ENCODE measurements at regions not wholly inside any gene's neighbourhood (a gene's known extent, or its start where the extent isn't known, plus 50 kb on each side); places are given as distances from the start of the nearest gene placed in this dataset.

DNA sequence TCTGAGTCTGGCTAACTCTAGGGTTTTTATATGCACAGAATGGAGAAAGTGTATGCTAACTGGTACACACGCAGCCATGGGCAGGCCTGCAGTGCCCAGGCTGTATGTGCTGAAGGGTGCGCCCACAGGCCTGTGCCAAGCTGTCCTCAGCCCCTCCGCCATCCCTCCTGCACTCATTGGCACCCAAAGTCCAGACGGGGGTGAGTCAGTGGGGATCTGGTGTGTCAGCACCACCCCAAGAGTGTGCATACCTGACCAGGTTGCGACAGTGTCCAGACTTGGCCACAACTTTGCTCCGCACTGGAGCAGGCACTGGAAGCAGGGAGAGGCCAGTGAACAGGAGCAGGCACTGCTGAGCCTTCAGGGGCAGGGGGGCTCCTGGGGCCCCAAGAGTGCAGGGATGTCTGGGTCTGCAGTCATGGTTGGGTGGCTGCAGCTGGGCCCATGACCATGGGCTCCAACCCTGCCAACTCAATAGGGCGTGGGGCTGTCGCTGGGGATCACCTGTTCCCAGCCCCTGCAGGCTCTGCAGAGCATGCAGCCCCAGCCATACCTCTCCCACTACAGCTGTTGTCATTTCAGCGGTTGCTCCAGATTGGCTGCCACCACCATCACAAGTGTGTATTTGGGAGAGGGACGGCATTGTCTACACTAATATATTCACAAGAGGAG is 717.8 kb downstream of the EPHA7 start:
- no peak for DNase-seq (ENCODE audit: low read depth)
- TF ChIP-seq, protein P1, sequence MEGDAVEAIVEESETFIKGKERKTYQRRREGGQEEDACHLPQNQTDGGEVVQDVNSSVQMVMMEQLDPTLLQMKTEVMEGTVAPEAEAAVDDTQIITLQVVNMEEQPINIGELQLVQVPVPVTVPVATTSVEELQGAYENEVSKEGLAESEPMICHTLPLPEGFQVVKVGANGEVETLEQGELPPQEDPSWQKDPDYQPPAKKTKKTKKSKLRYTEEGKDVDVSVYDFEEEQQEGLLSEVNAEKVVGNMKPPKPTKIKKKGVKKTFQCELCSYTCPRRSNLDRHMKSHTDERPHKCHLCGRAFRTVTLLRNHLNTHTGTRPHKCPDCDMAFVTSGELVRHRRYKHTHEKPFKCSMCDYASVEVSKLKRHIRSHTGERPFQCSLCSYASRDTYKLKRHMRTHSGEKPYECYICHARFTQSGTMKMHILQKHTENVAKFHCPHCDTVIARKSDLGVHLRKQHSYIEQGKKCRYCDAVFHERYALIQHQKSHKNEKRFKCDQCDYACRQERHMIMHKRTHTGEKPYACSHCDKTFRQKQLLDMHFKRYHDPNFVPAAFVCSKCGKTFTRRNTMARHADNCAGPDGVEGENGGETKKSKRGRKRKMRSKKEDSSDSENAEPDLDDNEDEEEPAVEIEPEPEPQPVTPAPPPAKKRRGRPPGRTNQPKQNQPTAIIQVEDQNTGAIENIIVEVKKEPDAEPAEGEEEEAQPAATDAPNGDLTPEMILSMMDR (conservative IDR thresholded peaks at IDR 0.05; ENCODE audit: low read length): no peak
- no peak overlapping the region for H3K4me3 ChIP-seq (ENCODE audit: low read length)

DNA sequence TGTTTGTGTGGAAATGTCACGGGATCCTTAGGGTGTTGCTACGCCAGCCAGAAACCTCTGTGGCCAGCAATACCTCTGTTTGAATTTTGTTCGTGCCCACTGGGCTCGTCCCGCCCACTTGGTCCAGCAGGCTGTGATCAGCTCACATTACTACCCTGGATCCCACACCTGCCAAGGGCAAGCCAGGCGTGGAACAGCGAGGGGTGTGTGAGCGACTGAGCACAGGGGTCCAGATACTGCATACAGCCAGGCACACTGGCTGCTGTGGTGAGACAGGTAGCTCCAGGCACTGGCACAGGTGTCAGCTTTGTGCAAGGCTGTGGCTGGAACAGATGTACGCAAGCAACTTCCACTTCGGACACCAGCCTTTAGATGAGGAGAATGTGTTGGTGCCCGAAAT is 718.9 kb downstream of the EPHA7 start:
- TF ChIP-seq, protein P1 (conservative IDR thresholded peaks at IDR 0.05; ENCODE audit: low read length): no peak
- no peak for DNase-seq (ENCODE audit: low read depth)
- H3K4me3 ChIP-seq (ENCODE audit: low read length): no peak overlapping the region

DNA sequence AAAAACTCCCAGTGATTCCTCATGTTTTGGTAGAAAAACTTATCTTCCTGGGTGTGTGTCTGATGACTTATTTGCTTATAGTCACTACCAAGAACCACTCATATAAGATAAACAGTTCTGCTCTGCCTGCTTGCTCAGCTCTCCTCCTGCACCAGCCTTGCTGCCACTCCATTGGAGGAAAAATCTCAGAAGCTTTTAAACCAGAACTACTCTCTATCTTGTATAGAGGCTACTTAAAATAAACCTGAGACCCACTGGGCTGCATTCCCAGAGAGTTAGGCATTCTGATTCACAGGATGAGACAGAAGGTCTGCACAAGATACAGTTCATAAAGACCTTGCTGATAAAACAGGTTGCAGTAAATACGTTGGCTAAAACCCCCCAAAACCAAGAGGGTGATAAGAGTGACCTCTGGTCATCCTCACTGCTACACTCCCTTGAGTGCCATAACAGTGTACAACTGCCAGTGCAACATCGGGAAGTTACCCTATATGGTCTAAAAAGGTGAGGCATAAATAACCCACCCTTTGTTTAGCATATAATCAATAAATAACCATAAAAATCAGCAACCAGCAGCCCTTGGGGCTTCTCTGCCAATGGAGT is 728.3 kb downstream of the EPHA7 start:
- TF ChIP-seq, protein P1 (conservative IDR thresholded peaks at IDR 0.05; ENCODE audit: low read length): no peak
- peak; percentile 1 for DNase-seq (ENCODE audit: low read depth)
- no peak overlapping the region for H3K4me3 ChIP-seq (ENCODE audit: low read length)

DNA sequence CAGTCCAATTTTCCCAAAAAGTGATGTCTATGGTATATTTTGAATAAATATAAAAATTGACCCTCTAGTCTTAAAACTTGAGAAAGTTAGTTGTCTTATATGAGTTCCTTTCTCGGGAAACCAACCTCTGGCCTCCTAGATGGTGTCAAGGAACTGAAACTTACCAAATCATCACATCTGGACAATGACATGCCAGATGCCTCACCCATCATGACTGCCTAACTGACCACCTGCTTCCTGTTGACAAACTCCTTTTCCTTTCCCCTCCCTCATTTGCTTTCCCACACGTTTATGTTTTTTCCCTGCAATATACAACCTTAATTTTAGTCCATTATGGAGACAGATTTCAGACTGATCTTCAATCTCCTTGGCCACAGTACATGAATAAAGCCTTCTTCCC is 731.0 kb downstream of the EPHA7 start:
- TF ChIP-seq, protein P1 (conservative IDR thresholded peaks at IDR 0.05; ENCODE audit: low read length): no peak
- no peak overlapping the region for H3K4me3 ChIP-seq (ENCODE audit: low read length)
- DNase-seq (ENCODE audit: low read depth): no peak

DNA sequence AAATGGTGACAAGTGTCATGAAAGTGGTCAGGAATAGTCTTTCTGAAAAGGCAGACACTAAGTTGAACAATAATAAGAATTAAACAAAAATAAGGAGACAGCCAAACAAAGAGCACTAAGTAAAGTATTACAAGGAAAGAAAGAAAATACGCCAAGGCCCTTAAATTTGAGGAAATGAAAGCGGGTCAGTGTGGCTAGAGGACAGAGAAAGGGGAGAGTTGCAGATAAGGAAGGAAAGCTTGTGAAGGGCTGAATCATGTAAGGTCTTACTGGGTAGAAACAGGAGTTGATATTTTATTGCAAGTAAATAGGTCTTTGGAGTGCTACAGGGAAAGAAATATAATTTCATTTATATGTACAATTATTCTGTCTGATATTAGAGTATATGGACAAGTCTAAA is 732.1 kb downstream of the EPHA7 start:
- DNase-seq (ENCODE audit: low read depth): no peak
- TF ChIP-seq, protein P1 (conservative IDR thresholded peaks at IDR 0.05; ENCODE audit: low read length): no peak
- no peak overlapping the region for H3K4me3 ChIP-seq (ENCODE audit: low read length)

DNA sequence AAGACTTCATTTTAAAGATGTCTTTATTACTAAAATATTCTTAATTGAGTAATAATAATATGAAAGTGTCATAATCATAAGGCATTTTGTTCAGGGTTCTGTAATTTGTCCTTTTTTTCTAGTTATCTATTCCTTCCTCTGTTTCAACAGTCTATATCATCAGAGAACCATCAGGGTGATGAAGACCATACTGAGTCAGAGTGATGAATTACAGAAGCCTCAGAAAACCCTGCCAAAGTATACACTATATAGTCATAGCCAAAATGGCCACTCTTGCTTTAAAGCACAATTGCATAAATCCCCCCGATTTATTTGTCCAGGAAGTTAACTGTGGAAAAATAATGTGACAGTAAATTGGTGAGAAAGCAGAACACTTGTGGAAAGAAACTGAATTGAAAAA is 735.0 kb downstream of the EPHA7 start:
- no peak overlapping the region for H3K4me3 ChIP-seq (ENCODE audit: low read length)
- TF ChIP-seq, protein P1 (conservative IDR thresholded peaks at IDR 0.05; ENCODE audit: low read length): no peak
- no peak for DNase-seq (ENCODE audit: low read depth)

DNA sequence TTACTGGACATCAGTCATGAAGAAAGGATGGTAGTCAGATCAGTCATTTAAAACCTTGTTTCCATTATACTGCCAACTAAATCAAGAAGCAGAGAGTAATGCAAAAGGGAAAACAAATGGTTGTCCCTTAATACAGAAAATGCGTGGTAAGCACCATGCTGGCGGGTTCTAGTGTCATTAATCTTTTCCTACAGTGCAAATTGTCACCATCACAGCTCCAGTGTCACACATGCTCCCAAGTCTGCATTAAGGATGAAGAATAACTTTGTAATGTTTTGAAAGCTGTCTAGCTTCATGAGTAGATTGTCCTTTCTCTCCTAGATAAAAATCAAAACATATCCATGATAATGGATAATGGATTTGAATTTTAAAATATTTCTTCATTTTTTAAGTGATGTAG is 735.6 kb downstream of the EPHA7 start:
- TF ChIP-seq, protein P1 (conservative IDR thresholded peaks at IDR 0.05; ENCODE audit: low read length): no peak
- no peak overlapping the region for H3K4me3 ChIP-seq (ENCODE audit: low read length)
- no peak for DNase-seq (ENCODE audit: low read depth)
